ENCODE measurements at regions not wholly inside any gene's neighbourhood (a gene's known extent, or its start where the extent isn't known, plus 50 kb on each side); places are given as distances from the start of the nearest gene placed in this dataset.

GRCh38 chr15:88730751-88731150, 72.5 kb upstream of the ACAN start:
- H3K27ac Mint-ChIP-seq (ENCODE audit: unreplicated experiment) = no peak overlapping the region
- no peaks in the 10 kb centered on the region for H3K27me3 ChIP-seq (replicated peaks; ENCODE audit: control insufficient read depth, insufficient read depth, low read length)
- no peaks in the 10 kb centered on the region for H3K4me1 Mint-ChIP-seq (ENCODE audit: low read depth, unreplicated experiment)
- no peaks in the 10 kb centered on the region for H3K4me1 ChIP-seq
- peaks cover 10% of the 10 kb centered on the region for H3K9me3 Mint-ChIP-seq (ENCODE audit: unreplicated experiment)
- ChIA-PET POLR2A (no interaction called here), CTCF (no interaction called here)
- TF ChIP-seq CTCF (IDR thresholded peaks at IDR 0.05; ENCODE audit: insufficient read depth in 1 of 2, low read depth in 1 of 2, low read length in 1 of 2, severe bottlenecking in 1 of 2, unreplicated experiment in 1 of 2) = no peak
- BruUV-seq (replicated peaks) = no TSS peak
- no peak overlapping the region for H3K4me3 ChIP-seq (ENCODE audit: low read depth, low read length)
- no peak overlapping the region for H3K4me3 Mint-ChIP-seq (ENCODE audit: unreplicated experiment)
- H3K27me3 Mint-ChIP-seq (ENCODE audit: insufficient read depth, unreplicated experiment) = peaks cover 21% of the 10 kb centered on the region
- no peaks in the 10 kb centered on the region for H3K36me3 ChIP-seq (ENCODE audit: control insufficient read depth, insufficient read depth, low read length)
- H3K9me3 ChIP-seq = no peaks in the 10 kb centered on the region
- no peak for DNase-seq
- intact Hi-C loops (cut with micrococcal nuclease; ENCODE audit: unreplicated experiment) = no loop called here
- no peaks in the 10 kb centered on the region for H3K36me3 Mint-ChIP-seq (ENCODE audit: insufficient read depth, unreplicated experiment)

GRCh38 chr15:88735212-88735611, 68.0 kb upstream of the ACAN start:
- Mint-ChIP-seq H3K27ac (ENCODE audit: unreplicated experiment) (no peak overlapping the region), H3K27me3 (ENCODE audit: insufficient read depth, unreplicated experiment) (peaks cover 7% of the 10 kb centered on the region), H3K4me1 (ENCODE audit: low read depth, unreplicated experiment) (no peaks in the 10 kb centered on the region), H3K9me3 (ENCODE audit: unreplicated experiment) (no peaks in the 10 kb centered on the region), H3K36me3 (ENCODE audit: insufficient read depth, unreplicated experiment) (no peaks in the 10 kb centered on the region), H3K4me3 (ENCODE audit: unreplicated experiment) (no peak overlapping the region)
- BruUV-seq (replicated peaks) = no TSS peak
- H3K9me3 ChIP-seq = no peaks in the 10 kb centered on the region
- intact Hi-C loops (cut with micrococcal nuclease; ENCODE audit: unreplicated experiment) = no loop called here
- CTCF ChIA-PET = no interaction called here
- H3K27me3 ChIP-seq (replicated peaks; ENCODE audit: control insufficient read depth, insufficient read depth, low read length) = no peaks in the 10 kb centered on the region
- no peak for TF ChIP-seq CTCF (IDR thresholded peaks at IDR 0.05; ENCODE audit: insufficient read depth in 1 of 2, low read depth in 1 of 2, low read length in 1 of 2, severe bottlenecking in 1 of 2, unreplicated experiment in 1 of 2)
- no peaks in the 10 kb centered on the region for H3K4me1 ChIP-seq
- POLR2A ChIA-PET = no interaction called here
- no peak for DNase-seq
- H3K36me3 ChIP-seq (ENCODE audit: control insufficient read depth, insufficient read depth, low read length) = no peaks in the 10 kb centered on the region
- H3K4me3 ChIP-seq (ENCODE audit: low read depth, low read length) = no peak overlapping the region

DNA sequence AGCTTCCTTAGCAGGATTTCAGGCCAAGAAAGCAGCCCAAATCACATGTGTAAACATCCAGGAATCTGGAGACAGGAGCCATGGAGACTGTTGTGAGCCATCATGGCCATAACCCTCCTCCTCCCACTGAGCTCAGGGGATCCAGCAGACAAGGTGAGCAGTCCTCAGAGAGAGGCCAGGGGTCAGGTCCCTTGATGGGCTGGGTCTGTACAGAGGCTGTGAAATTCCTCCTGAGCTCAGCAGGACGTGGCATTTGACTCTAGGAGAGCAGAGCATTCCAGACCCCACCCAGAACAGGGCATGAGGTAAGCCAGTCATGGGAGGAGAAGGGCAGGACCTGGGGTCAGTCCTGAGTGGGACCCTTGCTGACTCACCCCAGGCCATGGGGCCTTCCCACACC, 67.0 kb upstream of the ACAN start:
- intact Hi-C loops (cut with micrococcal nuclease; ENCODE audit: unreplicated experiment) = no loop called here
- no peaks in the 10 kb centered on the region for H3K9me3 ChIP-seq
- no peaks in the 10 kb centered on the region for H3K36me3 ChIP-seq (ENCODE audit: control insufficient read depth, insufficient read depth, low read length)
- no peak for DNase-seq
- no peak overlapping the region for H3K4me3 Mint-ChIP-seq (ENCODE audit: unreplicated experiment)
- peaks cover 4% of the 10 kb centered on the region for H3K27me3 Mint-ChIP-seq (ENCODE audit: insufficient read depth, unreplicated experiment)
- H3K4me1 Mint-ChIP-seq (ENCODE audit: low read depth, unreplicated experiment) = no peaks in the 10 kb centered on the region
- no peaks in the 10 kb centered on the region for H3K4me1 ChIP-seq
- no peaks in the 10 kb centered on the region for H3K27me3 ChIP-seq (replicated peaks; ENCODE audit: control insufficient read depth, insufficient read depth, low read length)
- POLR2A ChIA-PET = no interaction called here
- CTCF ChIA-PET = no interaction called here
- no peaks in the 10 kb centered on the region for H3K36me3 Mint-ChIP-seq (ENCODE audit: insufficient read depth, unreplicated experiment)
- no peak overlapping the region for H3K4me3 ChIP-seq (ENCODE audit: low read depth, low read length)
- TF ChIP-seq CTCF (IDR thresholded peaks at IDR 0.05; ENCODE audit: insufficient read depth in 1 of 2, low read depth in 1 of 2, low read length in 1 of 2, severe bottlenecking in 1 of 2, unreplicated experiment in 1 of 2) = no peak
- no TSS peak for BruUV-seq (replicated peaks)
- no peak overlapping the region for H3K27ac Mint-ChIP-seq (ENCODE audit: unreplicated experiment)
- no peaks in the 10 kb centered on the region for H3K9me3 Mint-ChIP-seq (ENCODE audit: unreplicated experiment)

Data from Caco-2 (cell line).